ENCODE measurements at regions not wholly inside any gene's neighbourhood (a gene's known extent, or its start where the extent isn't known, plus 50 kb on each side); places are given as distances from the start of the nearest gene placed in this dataset.
"Not testable (repeated sequence)": the region's sequence is repeated elsewhere in the genome, so short reads cannot be mapped to it uniquely, and the experiment has no call there.

DNA sequence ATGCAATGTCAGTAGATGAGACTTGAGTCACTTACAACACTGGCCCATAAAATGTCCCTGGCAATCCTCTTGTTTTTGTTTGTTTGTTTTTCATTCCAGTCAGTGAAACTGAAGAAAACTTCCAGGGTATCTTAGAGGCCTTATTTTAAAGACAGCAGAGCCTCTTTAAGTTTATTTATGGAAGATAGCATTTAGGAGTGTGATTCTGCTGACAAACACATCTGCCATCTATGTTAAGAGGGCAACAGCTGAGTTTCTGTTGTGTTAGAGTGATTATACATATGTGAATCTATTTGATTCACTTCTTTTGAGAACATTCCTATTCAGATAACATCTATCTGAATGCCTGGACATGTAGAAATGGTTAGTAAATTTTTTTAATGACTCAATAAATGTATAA lies 812.6 kb downstream of the TENT5A start:
- no peak for DNase-seq

DNA sequence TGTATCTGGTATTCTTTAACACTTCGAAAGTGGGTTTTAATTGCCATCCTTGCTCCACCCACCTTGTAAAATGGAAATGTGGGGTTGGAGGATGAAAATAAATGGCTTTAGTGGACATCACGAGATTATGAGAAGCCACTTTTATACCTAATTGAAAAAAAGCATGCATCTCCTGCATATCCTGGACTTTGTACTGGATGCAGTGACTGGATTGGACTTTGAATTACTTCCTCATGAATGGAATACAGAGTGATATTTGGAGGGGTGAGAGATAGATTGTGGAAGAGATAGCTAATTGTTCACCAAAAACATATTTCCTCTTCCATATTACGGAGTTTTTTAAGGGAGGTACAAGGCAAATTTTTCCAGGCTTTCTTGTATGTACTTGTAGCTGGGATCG lies 813.0 kb downstream of the TENT5A start:
- DNase-seq = no peak

DNA sequence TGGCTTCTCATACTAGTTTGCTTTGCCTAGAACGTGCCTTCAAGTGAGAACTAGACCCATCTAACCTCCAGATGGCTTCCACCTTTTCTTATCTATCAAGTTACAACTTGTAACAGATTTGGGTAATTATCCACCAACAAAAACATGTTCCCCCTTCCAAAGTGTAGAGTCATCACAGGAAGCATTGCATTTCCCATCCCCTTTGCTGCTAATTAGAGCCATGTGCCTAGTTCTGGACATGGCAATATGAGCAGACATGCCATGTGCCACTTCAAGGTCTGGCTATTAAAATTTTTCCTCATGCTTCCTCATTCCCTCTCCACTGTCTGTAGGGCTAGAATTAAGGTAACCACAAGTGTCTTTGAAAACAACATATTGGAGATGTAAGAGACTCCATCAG lies 814.4 kb downstream of the TENT5A start:
- no peak for DNase-seq

GRCh38 chr6:80932359-80932758 lies 820.1 kb downstream of the TENT5A start:
- DNase-seq = no peak

- no peak for DNase-seq
Observed at GRCh38 chr6:80930376-80930775, 822.1 kb downstream of the TENT5A start.

GRCh38 chr6:80923816-80924215 lies 817.3 kb downstream of the BCKDHB start:
- no peak for DNase-seq

GRCh38 chr6:80922916-80923455 lies 816.5 kb downstream of the BCKDHB start:
- DNase-seq = no peak

DNA sequence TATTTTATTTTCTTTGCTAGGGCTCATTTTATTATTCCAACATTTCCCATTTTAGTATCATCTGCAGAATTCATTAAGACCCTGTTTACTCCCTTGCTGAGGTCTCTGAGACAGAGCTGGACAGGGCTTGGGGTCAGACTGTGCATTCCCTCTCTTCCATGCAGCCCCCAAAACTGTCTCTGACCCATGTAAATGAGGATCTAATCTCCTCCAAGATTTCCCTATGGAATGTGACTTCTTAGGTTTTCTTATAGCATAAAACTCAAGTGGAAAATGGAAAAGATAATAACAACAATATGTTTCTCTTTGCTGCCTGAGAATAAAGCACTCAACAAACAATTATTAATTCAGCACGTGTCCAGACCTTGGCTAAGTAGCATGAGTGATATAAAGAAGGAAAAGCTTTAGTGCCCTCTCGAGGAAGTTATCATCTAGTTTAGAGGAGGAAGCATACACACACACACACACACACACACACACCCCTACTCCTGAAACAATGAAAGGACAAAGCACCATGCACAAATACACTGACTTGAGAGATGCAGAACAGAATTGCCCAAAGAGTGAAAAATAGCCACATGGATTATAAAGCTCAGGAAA lies 815.5 kb downstream of the BCKDHB start:
- DNase-seq = no peak

GRCh38 chr6:80907831-80908230 lies 801.4 kb downstream of the BCKDHB start:
- DNase-seq = no peak

GRCh38 chr6:80903711-80904110 lies 797.2 kb downstream of the BCKDHB start:
- no peak for DNase-seq

DNA sequence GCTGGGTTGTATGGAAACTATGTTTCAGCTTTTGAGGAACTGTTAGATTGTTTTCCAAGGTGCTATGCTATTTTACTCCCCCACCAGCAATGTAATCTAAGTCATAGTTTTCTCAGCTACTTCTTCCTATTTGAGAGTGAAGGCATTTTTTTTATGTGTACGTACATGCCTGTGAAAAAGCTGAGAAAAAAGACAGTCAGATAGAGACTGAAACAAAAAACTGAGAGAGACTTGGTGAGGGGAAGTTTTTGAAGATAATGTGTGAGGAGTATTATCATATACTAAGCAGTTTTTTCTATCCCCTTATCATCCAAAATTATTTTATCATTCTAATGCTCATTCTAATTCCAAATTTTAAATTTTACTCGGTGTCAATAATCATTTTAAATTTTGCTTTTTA lies 780.0 kb downstream of the BCKDHB start:
- no peak for DNase-seq

DNA sequence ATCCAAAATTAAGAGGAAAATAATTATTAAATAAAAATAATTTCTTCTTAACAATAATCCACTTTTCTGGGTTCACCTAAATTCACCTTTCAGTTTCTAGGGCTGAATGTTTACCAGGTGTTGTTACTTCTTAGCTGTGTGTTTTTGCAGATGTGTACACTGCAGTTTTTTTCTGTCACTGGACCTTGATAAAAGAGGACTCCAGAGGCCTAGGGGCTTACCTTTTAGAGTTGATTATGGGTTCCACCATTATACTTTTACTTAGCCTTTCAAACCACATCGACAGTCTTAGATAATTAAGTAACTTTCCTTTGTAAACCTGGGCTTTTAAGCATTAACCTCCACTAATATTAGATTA lies 766.5 kb downstream of the BCKDHB start:
- no peak for DNase-seq

GRCh38 chr6:80872199-80872950 lies 765.9 kb downstream of the BCKDHB start:
- DNase-seq = peak in 1 of 58 donors; percentile 0

DNA sequence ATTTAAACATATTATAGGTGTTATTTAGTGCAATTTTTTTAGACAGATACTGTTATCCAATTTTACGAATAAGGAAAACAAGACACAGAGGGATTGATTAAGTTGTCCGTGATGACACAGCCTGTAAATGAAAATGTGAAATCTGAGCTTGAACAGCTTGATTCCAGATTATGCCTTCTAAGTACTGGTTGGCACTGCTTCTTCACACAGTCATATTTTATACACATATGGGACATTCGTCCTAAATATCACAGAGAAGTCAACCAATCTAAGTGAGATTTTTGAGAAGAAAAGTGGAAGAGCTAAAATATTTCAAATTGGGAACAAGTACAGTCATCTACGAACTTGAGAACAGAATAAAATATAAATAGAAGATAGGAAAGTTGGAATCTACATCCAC lies 756.3 kb downstream of the BCKDHB start:
- no peak for DNase-seq

DNA sequence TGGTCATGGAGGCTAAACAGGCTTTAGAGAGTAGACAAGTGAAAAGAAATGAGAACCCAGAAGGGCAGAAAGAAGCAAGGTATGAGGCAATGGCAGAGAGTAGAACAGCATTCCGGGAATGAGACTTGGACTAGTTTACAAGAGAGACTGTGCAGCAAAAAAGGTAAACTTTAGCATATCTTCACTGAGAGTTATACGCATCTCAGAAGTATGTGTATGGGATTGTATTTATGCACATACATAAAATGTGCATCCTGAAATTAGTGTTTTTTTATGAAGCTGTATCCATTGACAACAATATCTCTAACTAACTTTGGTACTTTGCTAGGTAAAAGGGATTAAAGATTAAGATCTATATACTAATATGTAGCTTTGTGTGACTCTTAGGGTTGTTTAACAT lies 753.6 kb downstream of the BCKDHB start:
- no peak for DNase-seq

GRCh38 chr6:80847973-80848372 lies 741.5 kb downstream of the BCKDHB start:
- not testable (repeated sequence) for DNase-seq

DNA sequence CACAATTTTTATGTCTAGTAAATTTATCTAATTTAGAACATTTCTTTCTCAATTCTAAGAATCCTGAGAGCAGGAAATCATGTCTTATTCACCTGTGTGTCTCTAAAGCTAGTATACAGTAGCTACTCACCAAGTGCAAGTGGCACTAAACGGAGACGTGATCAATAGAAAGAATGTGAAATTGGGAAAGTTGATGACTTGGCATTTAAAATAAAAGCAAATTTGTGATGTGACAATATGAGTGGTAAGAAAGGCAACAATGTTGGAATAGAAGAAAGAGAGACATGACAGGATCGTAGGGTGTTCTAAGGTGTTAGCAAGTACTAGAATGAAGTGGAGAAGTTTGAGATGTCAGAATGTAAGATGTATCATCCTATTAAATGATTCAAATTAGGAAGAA lies 725.9 kb downstream of the BCKDHB start:
- no peak for DNase-seq

DNA sequence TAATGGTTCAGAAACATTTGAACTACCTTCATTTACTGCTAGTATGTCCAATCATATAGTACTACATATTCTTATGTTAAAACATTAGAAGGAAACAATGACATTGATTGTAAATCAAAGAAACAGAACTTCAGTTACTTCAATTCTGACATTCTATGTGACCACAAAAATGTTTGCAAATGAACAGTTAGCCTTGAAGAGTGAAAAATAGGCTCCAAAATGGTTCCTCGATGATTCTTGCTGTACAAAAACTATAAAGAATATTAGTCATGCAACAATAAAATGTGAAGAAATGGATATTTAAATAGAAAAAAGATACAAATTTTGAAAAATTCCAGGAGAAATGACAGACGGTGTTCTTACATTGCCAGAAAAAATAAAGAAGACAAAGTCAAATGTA lies 686.9 kb downstream of the BCKDHB start:
- DNase-seq = no peak

DNA sequence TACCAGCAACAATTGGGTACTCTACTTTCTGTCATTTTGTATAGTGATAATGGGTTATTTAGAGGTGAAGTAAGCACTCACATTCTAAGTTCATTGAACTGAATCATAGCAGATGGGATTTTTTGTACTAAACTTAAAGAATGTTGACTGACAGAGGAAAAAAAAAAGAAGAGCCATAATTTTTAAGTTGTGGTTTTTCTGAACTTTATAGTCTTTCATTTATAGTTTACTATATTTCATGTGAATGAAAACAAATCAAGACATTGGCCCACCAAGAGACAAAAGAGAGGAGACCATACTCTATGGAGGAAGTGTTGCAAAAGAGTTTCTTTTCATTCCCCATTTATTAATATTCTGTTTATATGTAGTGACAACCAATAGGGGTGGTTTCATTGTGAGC lies 685.7 kb downstream of the BCKDHB start:
- no peak for DNase-seq

DNA sequence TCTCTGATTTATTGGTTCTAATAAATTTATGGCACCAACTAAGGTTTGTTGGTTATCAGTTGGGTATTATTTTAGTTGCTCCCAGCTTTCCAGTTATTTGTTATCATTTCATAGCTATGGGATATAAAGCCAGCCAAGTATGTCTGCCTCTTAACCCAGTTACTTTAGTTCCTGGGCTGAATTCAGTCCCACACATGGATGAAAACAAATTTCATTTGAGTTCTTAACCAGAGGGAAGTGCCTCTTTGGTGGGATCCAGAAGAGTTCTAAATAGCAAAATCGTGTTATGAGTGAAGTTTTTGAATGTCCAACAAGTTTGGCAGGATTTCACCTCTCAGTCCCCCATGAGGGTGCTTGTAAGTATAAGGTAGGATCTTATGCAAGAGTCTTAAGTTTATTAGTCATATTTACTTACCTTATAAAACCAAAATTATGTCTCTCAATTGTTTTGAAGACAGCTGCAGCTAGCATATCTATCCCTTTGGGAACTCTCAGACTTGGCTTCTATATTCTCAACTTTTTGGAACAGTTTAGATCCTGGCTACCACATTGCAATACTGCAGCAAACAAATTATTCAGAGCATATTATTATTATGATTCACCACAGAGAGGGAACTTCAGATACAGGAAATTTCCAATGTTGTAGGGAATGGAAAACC lies 683.6 kb downstream of the BCKDHB start:
- no peak for DNase-seq

DNA sequence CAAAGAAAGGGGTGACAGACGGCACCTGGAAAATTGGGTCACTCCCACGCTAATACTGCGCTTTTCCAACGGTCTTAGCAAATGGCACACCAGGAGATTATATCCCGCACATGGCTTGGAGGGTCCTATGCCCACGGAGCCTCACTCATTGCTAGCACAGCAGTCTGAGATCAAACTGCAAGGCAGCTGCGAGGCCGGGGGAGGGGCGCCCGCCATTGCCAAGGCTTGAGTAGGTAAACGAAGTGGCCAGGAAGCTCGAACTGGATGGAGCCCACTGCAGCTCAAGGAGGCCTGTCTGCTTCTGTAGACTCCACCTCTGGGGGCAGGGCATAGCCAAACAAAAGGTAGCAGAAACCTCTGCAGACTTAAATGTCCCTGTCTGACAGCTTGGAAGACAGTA lies 676.8 kb downstream of the BCKDHB start:
- not testable (repeated sequence) for DNase-seq

DNA sequence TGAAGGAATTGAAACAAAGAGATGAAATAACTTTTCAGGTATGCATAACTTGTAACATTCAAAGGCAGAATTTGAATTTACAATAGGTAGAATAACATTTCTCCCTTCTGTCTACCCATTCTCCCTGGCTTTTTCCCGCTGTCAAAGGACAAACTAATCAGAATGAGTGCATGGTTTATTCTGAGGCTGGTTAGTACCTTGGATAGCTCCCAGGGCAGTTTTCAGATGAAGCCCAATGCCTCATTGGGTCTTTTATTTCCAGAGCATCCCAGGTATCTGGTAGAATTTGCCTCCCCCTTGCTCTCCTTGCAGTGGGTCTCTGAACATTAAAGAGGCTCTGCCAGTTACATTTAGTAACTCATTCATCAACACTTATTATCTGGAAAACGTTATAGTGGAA lies 665.5 kb downstream of the BCKDHB start:
- DNase-seq = no peak

- no peak for DNase-seq
Observed at GRCh38 chr6:80769106-80769505, 662.6 kb downstream of the BCKDHB start.

Measured in anterior cingulate cortex (tissue), 58 donors.